CD14-positive monocyte (primary cell): ENCODE measurements at regions not wholly inside any gene's neighbourhood (a gene's known extent, or its start where the extent isn't known, plus 50 kb on each side); places are given as distances from the start of the nearest gene placed in this dataset.

Source experiments
- DNase-seq, 3 donors: peaks; one replicate each; pipeline ENCODE4 v3.0.0-alpha.2; 2011 to 2022
- H2AFZ ChIP-seq: 2 replicates; pipeline ENCODE4 v1.6.0; 2012; ENCODE audit warnings: mild to moderate bottlenecking, low read depth, low read length, inconsistent platforms; ENCODE audit not compliant: insufficient read depth, poor library complexity, severe bottlenecking
- H3K27ac ChIP-seq, 2 donors: 1 replicate in 1 of 2; 2 replicates in 1 of 2; pipeline ENCODE4 v1.5.1; 2012 to 2013; ENCODE audit warnings: low read length in 2 of 2, control low read depth in 1 of 2, inconsistent platforms in 1 of 2, low read depth in 1 of 2, mild to moderate bottlenecking in 1 of 2
- H3K27me3 ChIP-seq, 2 donors: one replicate each; pipeline versions ENCODE4 v1.6.0 to v1.6.1; 2011 to 2013; ENCODE audit warnings: low read length in 2 of 2; ENCODE audit not compliant: control insufficient read depth in 2 of 2, insufficient read depth in 2 of 2
- H3K36me3 ChIP-seq, 2 donors: replicated peaks in 1 of 2; 1 replicate in 1 of 2; 2 replicates in 1 of 2; pipeline versions ENCODE4 v1.5.1 to v1.6.1; 2012 to 2013; ENCODE audit warnings: low read length in 2 of 2, control low read depth in 1 of 2, inconsistent platforms in 1 of 2, mild to moderate bottlenecking in 1 of 2; ENCODE audit not compliant: insufficient read depth in 2 of 2, control insufficient read depth in 1 of 2
- H3K4me1 ChIP-seq, 2 donors: 1 replicate in 1 of 2; 2 replicates in 1 of 2; pipeline versions ENCODE4 v1.5.1 to v1.6.1; 2012 to 2013; ENCODE audit warnings: low read length in 2 of 2, control low read depth in 1 of 2, inconsistent platforms in 1 of 2, mild to moderate bottlenecking in 1 of 2, moderate library complexity in 1 of 2; ENCODE audit not compliant: insufficient read depth in 2 of 2, control insufficient read depth in 1 of 2
- H3K4me2 ChIP-seq: replicated peaks from 2 replicates; pipeline ENCODE3; 2012; ENCODE audit warnings: low read length, moderate library complexity, mild to moderate bottlenecking; ENCODE audit not compliant: poor library complexity, severe bottlenecking; ENCODE audit errors: extremely low read depth
- H3K4me3 ChIP-seq, 3 experiments: fragments of 200-600 bp in 1 of 3; sonication (generic) in 1 of 3; replicated peaks in 1 of 3; 1 replicate in 2 of 3; 2 replicates in 1 of 3; pipeline ENCODE4 v1.5.1; 2011 to 2013; ENCODE audit warnings: low read length in 3 of 3, mild to moderate bottlenecking in 3 of 3, control low read depth in 2 of 3, low read depth in 2 of 3, inconsistent platforms in 1 of 3, moderate library complexity in 1 of 3
- H3K79me2 ChIP-seq: 2 replicates; pipeline ENCODE4 v1.6.0; 2012; ENCODE audit warnings: mild to moderate bottlenecking, control low read depth, inconsistent platforms, low read length, moderate library complexity; ENCODE audit not compliant: insufficient read depth
- H3K9ac ChIP-seq: 2 replicates; pipeline ENCODE4 v1.6.0; 2017; ENCODE audit warnings: low read length, mild to moderate bottlenecking; ENCODE audit not compliant: insufficient read depth, poor library complexity, severe bottlenecking
- H3K9me3 ChIP-seq, 2 donors: replicated peaks in 1 of 2; 1 replicate in 1 of 2; 2 replicates in 1 of 2; pipeline versions ENCODE4 v1.5.1 to v1.6.1; 2012 to 2013; ENCODE audit warnings: low read length in 2 of 2, control low read depth in 1 of 2; ENCODE audit not compliant: control insufficient read depth in 1 of 2, insufficient read depth in 1 of 2
- H4K20me1 ChIP-seq: 2 replicates; pipeline ENCODE4 v1.6.0; 2012; ENCODE audit warnings: mild to moderate bottlenecking, low read length, control low read depth, moderate library complexity; ENCODE audit not compliant: insufficient read depth
- H3K27ac Mint-ChIP-seq, 7 donors: one replicate each; pipeline ENCODE4 v1.8.0; 2020; ENCODE audit warnings: mild to moderate bottlenecking in 7 of 7, mixed read lengths in 7 of 7, moderate library complexity in 6 of 7, inconsistent platforms in 2 of 7
- H3K27me3 Mint-ChIP-seq, 3 donors: one replicate each; pipeline ENCODE4 v1.8.0; 2021 to 2022; ENCODE audit warnings: low read depth in 3 of 3, mild to moderate bottlenecking in 3 of 3, mixed read lengths in 3 of 3, moderate library complexity in 3 of 3, inconsistent platforms in 1 of 3
- H3K36me3 Mint-ChIP-seq, 2 donors: one replicate each; pipeline ENCODE4 v1.8.0; 2020; ENCODE audit warnings: mixed read lengths in 2 of 2, inconsistent platforms in 1 of 2, mild to moderate bottlenecking in 1 of 2
- H3K4me1 Mint-ChIP-seq: one replicate; pipeline ENCODE4 v1.8.0; 2020; ENCODE audit warnings: mild to moderate bottlenecking, mixed read lengths
- H3K4me3 Mint-ChIP-seq, 2 donors: one replicate each; pipeline ENCODE4 v1.8.0; 2020; ENCODE audit warnings: mild to moderate bottlenecking in 2 of 2, mixed read lengths in 2 of 2, moderate library complexity in 1 of 2
- H3K9me3 Mint-ChIP-seq, 7 donors: one replicate each; pipeline ENCODE4 v1.8.0; 2020 to 2022; ENCODE audit warnings: mixed read lengths in 7 of 7, mild to moderate bottlenecking in 6 of 7, moderate library complexity in 6 of 7, inconsistent platforms in 2 of 7
- CTCF ChIP-seq: fragments of 200-600 bp; IDR thresholded peaks from one replicate; pipeline ENCODE4 v1.8.0; 2022; ENCODE audit warnings: antibody characterized with exemption, mild to moderate bottlenecking
- WGBS: methylation state at CpG from one replicate; pipeline ENCODE4 v1.1.5; 2013; ENCODE audit warnings: missing lambda C conversion rate; ENCODE audit not compliant: insufficient coverage; 5-methylcytosine and 5-hydroxymethylcytosine counted together
- intact Hi-C, 2 donors: fragments of 100-400 bp; cut with micrococcal nuclease; formaldehyde crosslinking; loops; one replicate each; pipeline versions ENCODE4 v1.15.0 to v1.15.1; 2023

GRCh38 chr3:101084404-101084803 is 91.2 kb upstream of the ABI3BP start:
- TF ChIP-seq CTCF: no peak

GRCh38 chr3:101081999-101082398 is 88.8 kb upstream of the ABI3BP start:
- H3K4me3 Mint-ChIP-seq: no peak overlapping the region
- no peaks in the 10 kb centered on the region for H3K36me3 ChIP-seq
- no peak overlapping the region for H2AFZ ChIP-seq
- peaks cover 0 to 3% of the 10 kb centered on the region in 2 donors for H3K9me3 ChIP-seq
- H3K4me1 ChIP-seq: no peaks in the 10 kb centered on the region
- peaks cover 0 to 2% (median 0%) of the 10 kb centered on the region in 3 donors for H3K27me3 Mint-ChIP-seq
- no peak overlapping the region for H3K9ac ChIP-seq
- no peak overlapping the region for H3K4me2 ChIP-seq
- no peak overlapping the region for H3K27ac Mint-ChIP-seq
- no peaks in the 10 kb centered on the region for H3K79me2 ChIP-seq
- no peaks in the 10 kb centered on the region for H3K4me1 Mint-ChIP-seq
- no peak overlapping the region for H3K4me3 ChIP-seq
- peaks cover 0 to 8% (median 2%) of the 10 kb centered on the region in 7 donors for H3K9me3 Mint-ChIP-seq
- intact Hi-C loops: no loop called here
- H3K36me3 Mint-ChIP-seq: no peaks in the 10 kb centered on the region
- no peaks in the 10 kb centered on the region for H4K20me1 ChIP-seq
- TF ChIP-seq CTCF: no peak
- H3K27ac ChIP-seq: no peak overlapping the region
- DNase-seq: no peak
- no peaks in the 10 kb centered on the region for H3K27me3 ChIP-seq

More at GRCh38 chr3:101084404-101084803, 91.2 kb upstream of the ABI3BP start:
- Mint-ChIP-seq H3K4me1 (no peaks in the 10 kb centered on the region), H3K27me3 (no peaks in the 10 kb centered on the region), H3K9me3 (peaks cover 0 to 5% (median 2%) of the 10 kb centered on the region in 7 donors), H3K36me3 (no peaks in the 10 kb centered on the region), H3K4me3 (no peak overlapping the region), H3K27ac (no peak overlapping the region)
- intact Hi-C loops: no loop called here
- Histone ChIP-seq H3K4me1 (no peaks in the 10 kb centered on the region), H3K79me2 (no peaks in the 10 kb centered on the region), H3K4me2 (no peak overlapping the region), H3K4me3 (no peak overlapping the region), H3K27me3 (no peaks in the 10 kb centered on the region), H3K9ac (no peak overlapping the region), H4K20me1 (no peaks in the 10 kb centered on the region), H3K27ac (no peak overlapping the region), H2AFZ (no peak overlapping the region), H3K36me3 (no peaks in the 10 kb centered on the region), H3K9me3 (peaks cover 0 to 3% of the 10 kb centered on the region in 2 donors)
- whole genome bisulfite sequencing: no CpG with 5 or more reads among the region's 1 CpG
- DNase-seq: no peak
